ENCODE measurements at regions not wholly inside any gene's neighbourhood (a gene's known extent, or its start where the extent isn't known, plus 50 kb on each side); places are given as distances from the start of the nearest gene placed in this dataset.

DNA sequence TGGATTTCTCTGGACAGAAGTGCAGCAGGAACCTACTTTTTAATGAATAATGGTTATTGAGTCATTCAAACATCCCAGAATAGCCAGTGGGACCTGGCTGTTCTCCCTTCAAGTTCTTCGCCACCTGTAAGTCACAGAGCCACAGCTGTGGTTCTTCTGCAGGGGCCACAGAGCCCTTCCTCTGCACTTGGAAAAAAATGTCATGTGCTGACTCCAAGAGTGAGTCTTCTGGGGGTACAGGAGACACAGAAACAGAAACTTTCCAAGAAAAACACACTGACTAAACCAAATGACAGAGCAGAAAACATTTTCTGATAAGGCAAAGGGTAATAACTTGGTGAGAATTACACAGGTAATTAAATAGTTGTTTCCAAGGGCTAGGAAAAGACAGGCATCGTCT, 68.7 kb upstream of the FN1 start:
- DNase-seq = no peak
- Mint-ChIP-seq H3K36me3 (no peaks in the 10 kb centered on the region), H3K9me3 (no peaks in the 10 kb centered on the region)

GRCh38 chr2:215503381-215503780, 67.5 kb upstream of the FN1 start:
- Mint-ChIP-seq H3K27ac (no peak overlapping the region), H3K4me1 (no peaks in the 10 kb centered on the region), H3K9me3 (no peaks in the 10 kb centered on the region), H3K27me3 (no peaks in the 10 kb centered on the region), H3K4me3 (no peak overlapping the region), H3K36me3 (no peaks in the 10 kb centered on the region)
- no peak for DNase-seq
- CTCF ChIA-PET = no interaction called here

More for the DNA sequence above, 68.7 kb upstream of the FN1 start:
- no peaks in the 10 kb centered on the region for H3K4me1 Mint-ChIP-seq
- no peaks in the 10 kb centered on the region for H3K27me3 Mint-ChIP-seq
- no peak overlapping the region for H3K4me3 Mint-ChIP-seq
- CTCF ChIA-PET = no interaction called here
- no peak overlapping the region for H3K27ac Mint-ChIP-seq

- Mint-ChIP-seq H3K4me1 (no peaks in the 10 kb centered on the region), H3K4me3 (no peak overlapping the region), H3K36me3 (no peaks in the 10 kb centered on the region), H3K27ac (no peak overlapping the region), H3K27me3 (no peaks in the 10 kb centered on the region), H3K9me3 (no peaks in the 10 kb centered on the region)
- no peak for DNase-seq
- CTCF ChIA-PET = no interaction called here
Measured at GRCh38 chr2:215500466-215500865, 64.6 kb upstream of the FN1 start.

- Mint-ChIP-seq H3K9me3 (no peaks in the 10 kb centered on the region), H3K36me3 (no peaks in the 10 kb centered on the region), H3K27ac (no peak overlapping the region), H3K4me3 (no peak overlapping the region), H3K27me3 (no peaks in the 10 kb centered on the region), H3K4me1 (no peaks in the 10 kb centered on the region)
- no peak for DNase-seq
- CTCF ChIA-PET = no interaction called here
Measured at GRCh38 chr2:215499331-215499730, 63.5 kb upstream of the FN1 start.

DNA sequence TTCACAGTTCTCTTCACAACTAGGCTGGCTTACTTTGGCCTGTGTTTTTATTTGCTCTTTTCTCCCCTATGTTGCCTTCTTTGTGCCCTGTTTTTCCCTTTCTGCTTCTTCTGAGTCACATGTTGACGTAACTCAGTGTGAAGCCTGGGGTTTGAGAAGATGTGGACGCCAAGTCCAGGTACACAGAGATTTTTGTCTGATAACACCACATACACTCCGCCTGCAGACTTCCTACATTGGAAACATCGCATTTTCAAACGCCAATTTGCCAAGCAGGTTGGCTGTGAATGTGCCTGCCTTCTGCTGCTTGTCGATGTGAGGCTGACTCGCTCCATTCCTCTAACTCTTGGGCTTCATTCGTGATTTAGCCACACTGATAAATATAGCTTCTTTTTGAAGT, 62.6 kb upstream of the FN1 start:
- DNase-seq = no peak
- no peaks in the 10 kb centered on the region for H3K4me1 Mint-ChIP-seq
- H3K27ac Mint-ChIP-seq = no peak overlapping the region
- CTCF ChIA-PET = no interaction called here
- H3K9me3 Mint-ChIP-seq = no peaks in the 10 kb centered on the region
- H3K36me3 Mint-ChIP-seq = no peaks in the 10 kb centered on the region
- H3K4me3 Mint-ChIP-seq = no peak overlapping the region
- H3K27me3 Mint-ChIP-seq = no peaks in the 10 kb centered on the region

DNA sequence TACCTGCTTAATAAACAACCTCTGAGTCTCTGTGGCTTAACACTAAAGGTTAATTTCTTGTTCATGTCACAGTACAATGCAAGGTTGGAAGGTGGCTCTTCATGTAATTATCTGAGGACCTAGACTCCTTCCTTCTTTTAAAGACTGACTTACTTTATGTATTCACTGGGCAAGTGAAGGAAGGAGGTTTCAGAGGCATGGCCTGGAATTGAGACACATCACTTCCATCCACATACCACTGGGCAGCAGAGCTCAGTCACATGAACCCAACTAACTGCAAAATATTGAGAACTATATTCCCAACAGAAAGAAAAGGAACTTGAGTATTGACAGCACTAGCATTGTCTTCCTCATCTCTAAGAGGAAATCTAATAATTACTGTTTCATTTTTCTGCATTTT, 57.5 kb upstream of the FN1 start:
- no peaks in the 10 kb centered on the region for H3K4me1 Mint-ChIP-seq
- CTCF ChIA-PET = no interaction called here
- no peak for DNase-seq
- H3K9me3 Mint-ChIP-seq = no peaks in the 10 kb centered on the region
- no peak overlapping the region for H3K27ac Mint-ChIP-seq
- no peak overlapping the region for H3K4me3 Mint-ChIP-seq
- no peaks in the 10 kb centered on the region for H3K27me3 Mint-ChIP-seq
- H3K36me3 Mint-ChIP-seq = no peaks in the 10 kb centered on the region

DNA sequence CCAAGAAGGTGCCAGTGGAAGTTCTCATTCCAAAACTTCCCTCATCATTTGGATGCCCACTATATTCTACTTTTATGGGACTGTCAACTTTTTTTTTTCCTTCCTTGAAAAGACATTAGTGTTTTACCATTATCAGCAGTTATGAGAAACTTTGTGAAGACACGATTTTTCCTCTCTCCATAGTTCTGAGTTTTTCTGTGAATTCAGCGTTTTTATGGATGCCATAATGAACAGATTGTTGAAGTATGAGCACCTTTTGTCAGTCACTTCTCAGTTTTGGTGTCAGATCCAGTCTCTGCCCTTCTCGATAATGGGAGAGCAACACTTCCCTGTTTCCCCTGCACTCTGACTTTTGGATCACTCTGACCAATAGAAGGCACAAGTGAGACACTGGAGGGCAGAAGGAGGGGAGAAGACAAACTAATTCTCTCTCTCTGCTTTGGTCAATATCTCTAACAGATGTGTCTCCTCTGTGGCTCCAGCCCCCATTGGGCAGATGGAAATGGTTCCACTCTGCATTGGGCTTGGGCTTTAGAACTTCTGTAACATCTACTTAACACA, 53.5 kb upstream of the FN1 start:
- no peaks in the 10 kb centered on the region for H3K4me1 Mint-ChIP-seq
- H3K27me3 Mint-ChIP-seq = no peaks in the 10 kb centered on the region
- H3K36me3 Mint-ChIP-seq = no peaks in the 10 kb centered on the region
- H3K27ac Mint-ChIP-seq = no peak overlapping the region
- DNase-seq = no peak
- H3K4me3 Mint-ChIP-seq = no peak overlapping the region
- CTCF ChIA-PET = no interaction called here
- H3K9me3 Mint-ChIP-seq = no peaks in the 10 kb centered on the region

GRCh38 chr2:215487002-215487372, 51.1 kb upstream of the FN1 start:
- Mint-ChIP-seq H3K36me3 (no peaks in the 10 kb centered on the region), H3K9me3 (no peaks in the 10 kb centered on the region), H3K27ac (no peak overlapping the region), H3K4me1 (no peaks in the 10 kb centered on the region), H3K4me3 (no peak overlapping the region), H3K27me3 (peaks cover 4% of the 10 kb centered on the region)
- DNase-seq = no peak
- CTCF ChIA-PET = no interaction called here

- CTCF ChIA-PET = no interaction called here
- Mint-ChIP-seq H3K4me3 (no peak overlapping the region), H3K4me1 (no peaks in the 10 kb centered on the region), H3K27me3 (peaks cover 4% of the 10 kb centered on the region), H3K36me3 (no peaks in the 10 kb centered on the region), H3K27ac (no peak overlapping the region), H3K9me3 (no peaks in the 10 kb centered on the region)
- no peak for DNase-seq
Measured at GRCh38 chr2:215486291-215487001, 50.6 kb upstream of the FN1 start.

Data from activated naive CD4-positive, alpha-beta T cell treated with anti-CD3 and anti-CD28 coated beads, Interleukin-2, amount 10 ng/mL, durations not matched to agents 7 days and 5 days (primary cell).